OCI-LY3 (cell line): ENCODE measurements at regions not wholly inside any gene's neighbourhood (a gene's known extent, or its start where the extent isn't known, plus 50 kb on each side); places are given as distances from the start of the nearest gene placed in this dataset.
A peak's percentile ranks its signal among the peaks of the same experiment; 100 is the strongest.
"Not testable (repeated sequence)": the region's sequence is repeated elsewhere in the genome, so short reads cannot be mapped to it uniquely, and the experiment has no call there.

Experiments
- H2AFZ ChIP-seq: fragments of 200-600, 300-600 bp; shearing (Covaris generic); 2 replicates; pipeline ENCODE4 v1.6.0; 2014; ENCODE audit warnings: antibody characterized with exemption, low read depth, low read length
- H3K27ac ChIP-seq: fragments of 200-600, 300-600 bp; sonication (generic); 2 replicates; pipeline ENCODE4 v1.5.1; 2014; ENCODE audit warnings: mild to moderate bottlenecking, low read length, moderate library complexity, mixed read lengths
- H3K27me3 ChIP-seq: fragments of 200-600, 300-600 bp; sonication (generic); 2 replicates; pipeline ENCODE4 v1.6.1; 2014; ENCODE audit warnings: low read depth, low read length, mixed read lengths
- H3K36me3 ChIP-seq: fragments of 200-600, 300-600 bp; sonication (generic); replicated peaks from 2 replicates; pipeline ENCODE3; 2014; ENCODE audit warnings: low read depth, low read length, mixed read lengths
- H3K4me1 ChIP-seq: fragments of 300-600, 200-600 bp; sonication (generic); 2 replicates; pipeline ENCODE4 v1.6.1; 2014; ENCODE audit warnings: low read length, mixed read lengths
- H3K4me2 ChIP-seq: fragments of 200-600, 300-600 bp; sonication (generic); 2 replicates; pipeline ENCODE4 v1.6.1; 2014; ENCODE audit warnings: low read length, mixed read lengths
- H3K4me3 ChIP-seq: fragments of 300-600, 200-600 bp; sonication (generic); 2 replicates; pipeline ENCODE4 v1.5.1; 2014; ENCODE audit warnings: antibody characterized with exemption, mild to moderate bottlenecking, low read length, moderate library complexity
- H3K79me2 ChIP-seq: fragments of 300-600, 200-600 bp; shearing (Covaris generic); 2 replicates; pipeline ENCODE4 v1.6.1; 2014; ENCODE audit warnings: mild to moderate bottlenecking, low read length, mixed read lengths
- H3K9ac ChIP-seq: fragments of 300-600, 200-600 bp; shearing (Covaris generic); 2 replicates; pipeline ENCODE4 v1.6.0; 2014; ENCODE audit warnings: mild to moderate bottlenecking, low read length, moderate library complexity
- H3K9me3 ChIP-seq: fragments of 200-600, 300-600 bp; shearing (Covaris generic); 2 replicates; pipeline ENCODE4 v1.6.1; 2014; ENCODE audit warnings: low read length, mixed read lengths; ENCODE audit not compliant: insufficient read depth
- H4K20me1 ChIP-seq: fragments of 200-600, 300-600 bp; sonication (generic); 2 replicates; pipeline ENCODE4 v1.6.1; 2016; ENCODE audit warnings: low read length, mixed read lengths; ENCODE audit not compliant: insufficient read depth
- CTCF ChIP-seq: fragments of 200-600, 300-600 bp; sonication (generic); IDR thresholded peaks from 2 replicates; pipeline ENCODE4 v1.5.1; 2014; ENCODE audit warnings: antibody characterized with exemption, low read length, low read depth
- EZH2phosphoT487 ChIP-seq: fragments of 200-600 bp; shearing (Covaris generic); IDR thresholded peaks from 2 replicates; pipeline ENCODE4 v1.6.1; 2018; ENCODE audit warnings: antibody characterized with exemption, mixed run types, low read depth

- no peaks in the 10 kb centered on the region for H3K9me3 ChIP-seq
- TF ChIP-seq CTCF (no peak), EZH2phosphoT487 (no peak)
- H3K4me1 ChIP-seq = no peaks in the 10 kb centered on the region
- H3K4me2 ChIP-seq = no peak overlapping the region
- H4K20me1 ChIP-seq = no peaks in the 10 kb centered on the region
- no peaks in the 10 kb centered on the region for H3K79me2 ChIP-seq
- no peaks in the 10 kb centered on the region for H3K36me3 ChIP-seq
- H3K27ac ChIP-seq = no peak overlapping the region
- no peaks in the 10 kb centered on the region for H3K27me3 ChIP-seq
- no peak overlapping the region for H3K9ac ChIP-seq
- H3K4me3 ChIP-seq = no peak overlapping the region
- no peak overlapping the region for H2AFZ ChIP-seq
Measured at GRCh38 chr7:136424058-136424457, 444.4 kb upstream of the CHRM2 start.

- not testable (repeated sequence) for H3K4me3 ChIP-seq, H2AFZ ChIP-seq, H3K79me2 ChIP-seq, H3K27ac ChIP-seq, H4K20me1 ChIP-seq, H3K36me3 ChIP-seq, H3K4me1 ChIP-seq, H3K4me2 ChIP-seq, H3K9ac ChIP-seq, H3K9me3 ChIP-seq, H3K27me3 ChIP-seq
Measured at GRCh38 chr7:136419740-136420139, 442.6 kb upstream of the MTPN start.

GRCh38 chr7:136412952-136413351 is 435.8 kb upstream of the MTPN start:
- no peak overlapping the region for H3K4me2 ChIP-seq
- no peaks in the 10 kb centered on the region for H3K9me3 ChIP-seq
- no peak overlapping the region for H2AFZ ChIP-seq
- H3K27ac ChIP-seq = no peak overlapping the region
- H3K79me2 ChIP-seq = no peaks in the 10 kb centered on the region
- no peak overlapping the region for H3K4me3 ChIP-seq
- no peaks in the 10 kb centered on the region for H3K4me1 ChIP-seq
- no peaks in the 10 kb centered on the region for H3K27me3 ChIP-seq
- TF ChIP-seq CTCF (no peak), EZH2phosphoT487 (no peak)
- H3K36me3 ChIP-seq = no peaks in the 10 kb centered on the region
- H4K20me1 ChIP-seq = no peaks in the 10 kb centered on the region
- no peak overlapping the region for H3K9ac ChIP-seq

GRCh38 chr7:136405931-136406777 is 429.0 kb upstream of the MTPN start:
- Histone ChIP-seq H2AFZ (peak overlapping the region; percentile 78; the same call in 1 of the 2 replicates), H3K27me3 (no peaks in the 10 kb centered on the region), H3K36me3 (no peaks in the 10 kb centered on the region), H3K79me2 (no peaks in the 10 kb centered on the region), H3K4me3 (peak overlapping the region; percentile 59), H3K4me2 (peak overlapping the region; percentile 63), H3K27ac (no peak overlapping the region), H3K9me3 (no peaks in the 10 kb centered on the region), H4K20me1 (no peaks in the 10 kb centered on the region), H3K9ac (no peak overlapping the region), H3K4me1 (0 out of 2 replicates have a peak, but pooled peaks cover 2% of the 10 kb centered on the region)
- TF ChIP-seq EZH2phosphoT487 = no peak
- peak; percentile 73 for TF ChIP-seq CTCF
